Liver (tissue), 8 donors: ENCODE measurements at regions not wholly inside any gene's neighbourhood (a gene's known extent, or its start where the extent isn't known, plus 50 kb on each side); places are given as distances from the start of the nearest gene placed in this dataset.

Experiments
- DNase-seq: peaks from one replicate; pipeline ENCODE4 v3.0.0-alpha.2; 2017; ENCODE audit warnings: low spot score
- H3K27ac ChIP-seq, 2 donors: one replicate each; pipeline ENCODE4 v1.7.0; 2013; ENCODE audit warnings: inconsistent platforms in 2 of 2, low read length in 2 of 2, control low read depth in 1 of 2, low read depth in 1 of 2, mild to moderate bottlenecking in 1 of 2
- H3K27me3 ChIP-seq, 4 donors: one replicate each; pipeline versions ENCODE4 v1.6.1 to v1.7.0; 2013; ENCODE audit warnings: low read length in 3 of 4, inconsistent platforms in 1 of 4, mild to moderate bottlenecking in 1 of 4, moderate library complexity in 1 of 4; ENCODE audit not compliant: control insufficient read depth in 4 of 4, insufficient read depth in 4 of 4
- H3K36me3 ChIP-seq, 4 donors: one replicate each; pipeline versions ENCODE4 v1.6.1 to v1.7.0; 2013; ENCODE audit warnings: low read length in 3 of 4, mild to moderate bottlenecking in 3 of 4, low read depth in 1 of 4, moderate library complexity in 1 of 4; ENCODE audit not compliant: control insufficient read depth in 4 of 4, insufficient read depth in 3 of 4
- H3K4me1 ChIP-seq, 4 donors: one replicate each; pipeline versions ENCODE4 v1.6.1 to v1.7.0; 2013; ENCODE audit warnings: low read length in 3 of 4, mild to moderate bottlenecking in 3 of 4, moderate library complexity in 1 of 4; ENCODE audit not compliant: control insufficient read depth in 4 of 4, insufficient read depth in 4 of 4
- H3K4me3 ChIP-seq, 3 donors: one replicate each; pipeline versions ENCODE4 v1.6.1 to v1.7.0; 2013; ENCODE audit warnings: low read length in 3 of 3, control low read depth in 1 of 3, low read depth in 1 of 3, mild to moderate bottlenecking in 1 of 3
- H3K9ac ChIP-seq, 2 donors: one replicate each; pipeline ENCODE4 v1.7.0; 2013; ENCODE audit warnings: low read length in 2 of 2, mild to moderate bottlenecking in 2 of 2, moderate library complexity in 2 of 2, control low read depth in 1 of 2, low read depth in 1 of 2
- H3K9me3 ChIP-seq, 4 donors: one replicate each; pipeline versions ENCODE4 v1.6.1 to v1.7.0; 2013; ENCODE audit warnings: low read length in 3 of 4; ENCODE audit not compliant: control insufficient read depth in 4 of 4
- ATF3 ChIP-seq: IDR thresholded peaks from 2 replicates; pipeline ENCODE4 v1.6.1; 2016; ENCODE audit warnings: antibody characterized with exemption
- CTCF ChIP-seq: fragments of 150-350 bp; IDR thresholded peaks from 2 replicates; pipeline ENCODE4 v1.5.1; 2017; ENCODE audit warnings: improper control_type of control experiment, low read depth, low read length; ENCODE audit not compliant: missing input control
- EGR1 ChIP-seq, 2 donors: IDR thresholded peaks; 2 replicates each; pipeline ENCODE4 v1.6.1; 2016 to 2018; ENCODE audit warnings: antibody characterized with exemption in 2 of 2, low read depth in 2 of 2
- FOXA1 ChIP-seq: IDR thresholded peaks from 2 replicates; pipeline ENCODE4 v1.6.1; 2016; ENCODE audit warnings: antibody characterized with exemption
- FOXA2 ChIP-seq: IDR thresholded peaks from 2 replicates; pipeline ENCODE4 v1.6.1; 2016; ENCODE audit warnings: antibody characterized with exemption
- GABPA ChIP-seq, 2 donors: IDR thresholded peaks in 1 of 2; conservative IDR thresholded peaks in 1 of 2; 2 replicates each; pipeline ENCODE4 v1.6.1; 2016; ENCODE audit warnings: antibody characterized with exemption in 2 of 2, mild to moderate bottlenecking in 1 of 2, moderate library complexity in 1 of 2
- HNF4A ChIP-seq, 2 donors: conservative IDR thresholded peaks; 2 replicates each; pipeline ENCODE4 v1.6.1; 2016; ENCODE audit warnings: antibody characterized with exemption in 2 of 2, mild to moderate bottlenecking in 2 of 2
- HNF4G ChIP-seq: IDR thresholded peaks from 2 replicates; pipeline ENCODE4 v1.6.1; 2016; ENCODE audit warnings: antibody characterized with exemption
- JUND ChIP-seq, 2 donors: IDR thresholded peaks; 2 replicates each; pipeline ENCODE4 v1.6.1; 2016; ENCODE audit warnings: antibody characterized with exemption in 2 of 2
- MAX ChIP-seq: IDR thresholded peaks from 2 replicates; pipeline ENCODE4 v1.6.1; 2016; ENCODE audit warnings: antibody characterized with exemption
- NR2F2 ChIP-seq: IDR thresholded peaks from 2 replicates; pipeline ENCODE4 v1.6.1; 2016; ENCODE audit warnings: antibody characterized with exemption
- RAD21 ChIP-seq, 2 donors: IDR thresholded peaks; 2 replicates each; pipeline ENCODE4 v1.6.1; 2016; ENCODE audit warnings: antibody characterized with exemption in 2 of 2, mild to moderate bottlenecking in 2 of 2
- RXRA ChIP-seq, 2 donors: IDR thresholded peaks; 2 replicates each; pipeline ENCODE4 v1.6.1; 2017 to 2018; ENCODE audit warnings: antibody characterized with exemption in 2 of 2, mild to moderate bottlenecking in 1 of 2
- SP1 ChIP-seq: IDR thresholded peaks from 2 replicates; pipeline ENCODE4 v1.6.1; 2018; ENCODE audit warnings: antibody characterized with exemption, mild to moderate bottlenecking
- TAF1 ChIP-seq: conservative IDR thresholded peaks from 2 replicates; pipeline ENCODE4 v1.6.1; 2016; ENCODE audit warnings: antibody characterized with exemption, mild to moderate bottlenecking
- YY1 ChIP-seq: IDR thresholded peaks from 2 replicates; pipeline ENCODE4 v1.6.1; 2016; ENCODE audit warnings: antibody characterized with exemption, mild to moderate bottlenecking
- ZBTB33 ChIP-seq: IDR thresholded peaks from 2 replicates; pipeline ENCODE4 v1.6.1; 2016; ENCODE audit warnings: antibody characterized with exemption
- WGBS: extraction: QIAGEN DNeasy Blood & Tissue Kit; methylation state at CpG from one replicate; pipeline ENCODE4 v1.1.7; 2013; 5-methylcytosine and 5-hydroxymethylcytosine counted together
- TF ChIP-seq, protein P1 (sequence below): IDR thresholded peaks from 2 replicates; pipeline ENCODE4 v1.6.1; 2016; ENCODE audit warnings: antibody characterized with exemption, mild to moderate bottlenecking
- donor health status: healthy.
- donor health status: healthy.
- donor health status: healthy.
- donor health status: healthy.
- donor health status: healthy.

DNA sequence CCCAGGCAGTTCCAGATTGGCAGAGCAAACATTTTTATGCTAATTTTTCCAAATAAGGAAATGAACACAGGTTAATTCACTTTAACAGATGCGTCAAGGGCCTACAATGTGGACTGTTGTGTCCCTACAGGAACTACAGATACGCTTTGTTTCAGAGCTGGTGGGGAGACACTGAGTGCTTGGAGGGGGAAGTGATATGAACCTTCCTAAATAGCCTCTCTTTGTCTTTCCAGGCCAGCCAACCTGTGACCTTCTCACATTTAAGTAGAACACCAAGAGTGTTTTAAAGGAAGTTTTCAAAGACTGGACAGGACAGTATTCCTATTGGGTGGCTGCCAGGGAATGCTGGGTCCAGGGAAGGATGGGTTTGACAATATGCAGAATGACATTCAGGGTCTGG is 141.3 kb downstream of the ZNF664 start:
- Histone ChIP-seq H3K9ac (no peak overlapping the region), H3K27ac (no peak overlapping the region), H3K4me1 (peaks cover 0 to 1% (median 0%) of the 10 kb centered on the region in 4 donors), H3K4me3 (no peak overlapping the region), H3K9me3 (no peaks in the 10 kb centered on the region), H3K27me3 (no peaks in the 10 kb centered on the region), H3K36me3 (no peaks in the 10 kb centered on the region)
- 91% methylated on average over 2 of the region's 2 CpGs for WGBS
- TF ChIP-seq SP1 (no peak), FOXA2 (no peak), ATF3 (no peak), TAF1 (no peak), JUND (IDR thresholded peaks at IDR 0.05) (no peak), YY1 (no peak), MAX (no peak), NR2F2 (no peak), EGR1 (IDR thresholded peaks at IDR 0.05; ENCODE audit: low read depth in 2 of 2) (no peak), RXRA (IDR thresholded peaks at IDR 0.05) (no peak), ZBTB33 (no peak), GABPA (IDR thresholded peaks at IDR 0.05 in 1 of 2, conservative IDR thresholded peaks at IDR 0.05 in 1 of 2) (no peak), HNF4G (no peak), RAD21 (IDR thresholded peaks at IDR 0.05) (no peak), CTCF (no peak), HNF4A (conservative IDR thresholded peaks at IDR 0.05) (no peak), FOXA1 (no peak)
- TF ChIP-seq, protein P1, sequence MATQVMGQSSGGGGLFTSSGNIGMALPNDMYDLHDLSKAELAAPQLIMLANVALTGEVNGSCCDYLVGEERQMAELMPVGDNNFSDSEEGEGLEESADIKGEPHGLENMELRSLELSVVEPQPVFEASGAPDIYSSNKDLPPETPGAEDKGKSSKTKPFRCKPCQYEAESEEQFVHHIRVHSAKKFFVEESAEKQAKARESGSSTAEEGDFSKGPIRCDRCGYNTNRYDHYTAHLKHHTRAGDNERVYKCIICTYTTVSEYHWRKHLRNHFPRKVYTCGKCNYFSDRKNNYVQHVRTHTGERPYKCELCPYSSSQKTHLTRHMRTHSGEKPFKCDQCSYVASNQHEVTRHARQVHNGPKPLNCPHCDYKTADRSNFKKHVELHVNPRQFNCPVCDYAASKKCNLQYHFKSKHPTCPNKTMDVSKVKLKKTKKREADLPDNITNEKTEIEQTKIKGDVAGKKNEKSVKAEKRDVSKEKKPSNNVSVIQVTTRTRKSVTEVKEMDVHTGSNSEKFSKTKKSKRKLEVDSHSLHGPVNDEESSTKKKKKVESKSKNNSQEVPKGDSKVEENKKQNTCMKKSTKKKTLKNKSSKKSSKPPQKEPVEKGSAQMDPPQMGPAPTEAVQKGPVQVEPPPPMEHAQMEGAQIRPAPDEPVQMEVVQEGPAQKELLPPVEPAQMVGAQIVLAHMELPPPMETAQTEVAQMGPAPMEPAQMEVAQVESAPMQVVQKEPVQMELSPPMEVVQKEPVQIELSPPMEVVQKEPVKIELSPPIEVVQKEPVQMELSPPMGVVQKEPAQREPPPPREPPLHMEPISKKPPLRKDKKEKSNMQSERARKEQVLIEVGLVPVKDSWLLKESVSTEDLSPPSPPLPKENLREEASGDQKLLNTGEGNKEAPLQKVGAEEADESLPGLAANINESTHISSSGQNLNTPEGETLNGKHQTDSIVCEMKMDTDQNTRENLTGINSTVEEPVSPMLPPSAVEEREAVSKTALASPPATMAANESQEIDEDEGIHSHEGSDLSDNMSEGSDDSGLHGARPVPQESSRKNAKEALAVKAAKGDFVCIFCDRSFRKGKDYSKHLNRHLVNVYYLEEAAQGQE: no peak
- no peak for DNase-seq
